ENCODE measurements at regions not wholly inside any gene's neighbourhood (a gene's known extent, or its start where the extent isn't known, plus 50 kb on each side); places are given as distances from the start of the nearest gene placed in this dataset.

GRCh38 chr7:53697913-53698312, 662.5 kb downstream of the POM121L12 start:
- DNase-seq (ENCODE audit: low spot score) (no peak), ATAC-seq (no peak)
- no peak overlapping the region for H3K4me3 Mint-ChIP-seq
- peaks cover 4% of the 10 kb centered on the region for H3K9me3 Mint-ChIP-seq
- POLR2A ChIA-PET: no interaction called here
- TF ChIP-seq GRHL2 (CRISPR knock-in tag; IDR thresholded peaks at IDR 0.05; ENCODE audit: insufficient replicate concordance, severe bottlenecking) (no peak), E2F1 (CRISPR knock-in tag; IDR thresholded peaks at IDR 0.05) (no peak)
- CTCF ChIA-PET: no interaction called here
- no peaks in the 10 kb centered on the region; the same call in 1 of the 2 replicates for H3K36me3 Mint-ChIP-seq
- H3K4me1 Mint-ChIP-seq: no peaks in the 10 kb centered on the region
- no peak overlapping the region for H3K27ac Mint-ChIP-seq
- H3K27me3 Mint-ChIP-seq (ENCODE audit: low read depth): no peaks in the 10 kb centered on the region

DNA sequence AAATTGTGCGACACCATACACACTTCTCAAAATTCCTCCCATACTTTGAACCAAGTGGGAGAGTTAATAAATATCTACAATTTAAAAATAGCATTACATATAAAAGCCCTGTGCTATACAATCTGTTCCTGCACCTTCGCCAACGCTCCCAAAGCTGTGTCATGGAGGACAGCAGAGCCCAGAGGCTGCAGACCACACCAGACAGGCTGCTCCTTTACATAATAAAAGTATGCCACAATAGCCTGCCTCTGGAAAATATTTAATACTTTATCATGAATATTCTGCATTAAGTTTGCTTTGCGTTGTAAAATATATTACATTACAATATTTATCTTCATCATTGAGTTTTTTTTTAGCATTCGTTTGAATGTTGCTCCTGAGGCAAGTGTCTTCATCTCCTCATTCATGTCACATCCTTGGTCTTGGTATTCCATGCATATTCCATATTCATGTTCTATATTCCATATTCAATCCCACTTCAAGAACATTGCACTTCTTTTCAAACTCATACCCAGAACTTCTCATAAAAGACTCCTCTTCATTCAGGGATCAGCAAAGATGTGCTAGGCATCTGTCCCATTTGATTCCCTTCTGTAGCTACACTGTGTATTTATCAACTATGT, 663.9 kb downstream of the POM121L12 start:
- Mint-ChIP-seq H3K27me3 (ENCODE audit: low read depth) (no peaks in the 10 kb centered on the region), H3K36me3 (no peaks in the 10 kb centered on the region), H3K4me1 (no peaks in the 10 kb centered on the region), H3K4me3 (no peak overlapping the region), H3K9me3 (no peaks in the 10 kb centered on the region), H3K27ac (no peak overlapping the region)
- ATAC-seq (no peak), DNase-seq (ENCODE audit: low spot score) (no peak)
- ChIA-PET POLR2A (no interaction called here), CTCF (no interaction called here)
- TF ChIP-seq ZNF416 (CRISPR knock-in tag; IDR thresholded peaks at IDR 0.05): no peak
- TF ChIP-seq, protein P1, sequence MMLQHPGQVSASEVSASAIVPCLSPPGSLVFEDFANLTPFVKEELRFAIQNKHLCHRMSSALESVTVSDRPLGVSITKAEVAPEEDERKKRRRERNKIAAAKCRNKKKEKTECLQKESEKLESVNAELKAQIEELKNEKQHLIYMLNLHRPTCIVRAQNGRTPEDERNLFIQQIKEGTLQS (CRISPR knock-in tag; conservative IDR thresholded peaks at IDR 0.05): no peak
- no peak for TF ChIP-seq ETV6 (CRISPR knock-in tag; IDR thresholded peaks at IDR 0.05)
- TF ChIP-seq FOXJ3 (CRISPR knock-in tag; IDR thresholded peaks at IDR 0.05; ENCODE audit: borderline replicate concordance): no peak
- TF ChIP-seq, protein P2, sequence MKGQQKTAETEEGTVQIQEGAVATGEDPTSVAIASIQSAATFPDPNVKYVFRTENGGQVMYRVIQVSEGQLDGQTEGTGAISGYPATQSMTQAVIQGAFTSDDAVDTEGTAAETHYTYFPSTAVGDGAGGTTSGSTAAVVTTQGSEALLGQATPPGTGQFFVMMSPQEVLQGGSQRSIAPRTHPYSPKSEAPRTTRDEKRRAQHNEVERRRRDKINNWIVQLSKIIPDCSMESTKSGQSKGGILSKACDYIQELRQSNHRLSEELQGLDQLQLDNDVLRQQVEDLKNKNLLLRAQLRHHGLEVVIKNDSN (CRISPR knock-in tag; IDR thresholded peaks at IDR 0.05): no peak
- TF ChIP-seq, protein P3, sequence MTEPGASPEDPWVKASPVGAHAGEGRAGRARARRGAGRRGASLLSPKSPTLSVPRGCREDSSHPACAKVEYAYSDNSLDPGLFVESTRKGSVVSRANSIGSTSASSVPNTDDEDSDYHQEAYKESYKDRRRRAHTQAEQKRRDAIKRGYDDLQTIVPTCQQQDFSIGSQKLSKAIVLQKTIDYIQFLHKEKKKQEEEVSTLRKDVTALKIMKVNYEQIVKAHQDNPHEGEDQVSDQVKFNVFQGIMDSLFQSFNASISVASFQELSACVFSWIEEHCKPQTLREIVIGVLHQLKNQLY (CRISPR knock-in tag; IDR thresholded peaks at IDR 0.05): no peak
- no peak for TF ChIP-seq EMX1 (CRISPR knock-in tag; IDR thresholded peaks at IDR 0.05)
- no peak for TF ChIP-seq STAT6 (CRISPR knock-in tag; conservative IDR thresholded peaks at IDR 0.05; ENCODE audit: low read depth)
- no peak for TF ChIP-seq ELF4 (CRISPR knock-in tag; IDR thresholded peaks at IDR 0.05; ENCODE audit: low read depth)
- TF ChIP-seq CREB1 (CRISPR knock-in tag; IDR thresholded peaks at IDR 0.05): no peak
- TF ChIP-seq ZNF317 (CRISPR knock-in tag; IDR thresholded peaks at IDR 0.05; ENCODE audit: borderline replicate concordance, low read depth): no peak
- no peak for TF ChIP-seq PRRX2 (CRISPR knock-in tag; IDR thresholded peaks at IDR 0.05)
- TF ChIP-seq ERG (CRISPR knock-in tag; IDR thresholded peaks at IDR 0.05): no peak

DNA sequence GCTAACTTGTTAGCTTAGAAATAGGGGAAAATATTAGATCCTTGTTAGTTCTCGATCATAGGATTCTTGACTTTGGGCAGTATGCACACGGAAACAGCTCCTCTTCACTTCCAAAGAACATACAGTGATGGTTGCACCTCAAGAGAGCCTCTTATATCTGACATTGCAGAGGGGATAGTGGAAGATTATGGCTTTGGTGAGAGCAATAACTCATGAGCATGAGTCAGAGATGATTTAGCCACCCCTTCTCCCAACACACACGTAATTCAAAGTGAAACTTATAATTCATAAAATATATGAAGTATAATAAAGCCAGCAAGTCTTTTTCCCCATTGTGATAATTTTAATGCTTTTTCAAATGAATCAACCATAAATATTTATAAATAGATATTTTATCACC, 683.7 kb downstream of the POM121L12 start:
- Mint-ChIP-seq H3K27ac (no peak overlapping the region), H3K4me3 (no peak overlapping the region), H3K9me3 (0 out of 2 replicates have a peak, but pooled peaks cover 3% of the 10 kb centered on the region), H3K36me3 (no peaks in the 10 kb centered on the region), H3K27me3 (ENCODE audit: low read depth) (no peaks in the 10 kb centered on the region), H3K4me1 (no peaks in the 10 kb centered on the region)
- DNase-seq (ENCODE audit: low spot score) (no peak), ATAC-seq (no peak)
- CTCF ChIA-PET: no interaction called here
- POLR2A ChIA-PET: no interaction called here
- TF ChIP-seq ERG (CRISPR knock-in tag; IDR thresholded peaks at IDR 0.05) (no peak), NFYB (CRISPR knock-in tag; conservative IDR thresholded peaks at IDR 0.05; ENCODE audit: low read depth) (no peak), ATF2 (CRISPR knock-in tag; IDR thresholded peaks at IDR 0.05; ENCODE audit: borderline replicate concordance, low read depth) (no peak), SMAD3 (CRISPR knock-in tag; IDR thresholded peaks at IDR 0.05; ENCODE audit: borderline replicate concordance) (no peak), PRRX2 (CRISPR knock-in tag; IDR thresholded peaks at IDR 0.05) (no peak), ZNF423 (CRISPR knock-in tag; IDR thresholded peaks at IDR 0.05) (no peak)
- TF ChIP-seq, protein P4, sequence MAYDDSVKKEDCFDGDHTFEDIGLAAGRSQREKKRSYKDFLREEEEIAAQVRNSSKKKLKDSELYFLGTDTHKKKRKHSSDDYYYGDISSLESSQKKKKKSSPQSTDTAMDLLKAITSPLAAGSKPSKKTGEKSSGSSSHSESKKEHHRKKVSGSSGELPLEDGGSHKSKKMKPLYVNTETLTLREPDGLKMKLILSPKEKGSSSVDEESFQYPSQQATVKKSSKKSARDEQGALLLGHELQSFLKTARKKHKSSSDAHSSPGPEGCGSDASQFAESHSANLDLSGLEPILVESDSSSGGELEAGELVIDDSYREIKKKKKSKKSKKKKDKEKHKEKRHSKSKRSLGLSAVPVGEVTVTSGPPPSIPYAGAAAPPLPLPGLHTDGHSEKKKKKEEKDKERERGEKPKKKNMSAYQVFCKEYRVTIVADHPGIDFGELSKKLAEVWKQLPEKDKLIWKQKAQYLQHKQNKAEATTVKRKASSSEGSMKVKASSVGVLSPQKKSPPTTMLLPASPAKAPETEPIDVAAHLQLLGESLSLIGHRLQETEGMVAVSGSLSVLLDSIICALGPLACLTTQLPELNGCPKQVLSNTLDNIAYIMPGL (CRISPR knock-in tag; IDR thresholded peaks at IDR 0.05): no peak

Data from WTC11 (cell line).